ENCODE measurements at regions not wholly inside any gene's neighbourhood (a gene's known extent, or its start where the extent isn't known, plus 50 kb on each side); places are given as distances from the start of the nearest gene placed in this dataset.

DNA sequence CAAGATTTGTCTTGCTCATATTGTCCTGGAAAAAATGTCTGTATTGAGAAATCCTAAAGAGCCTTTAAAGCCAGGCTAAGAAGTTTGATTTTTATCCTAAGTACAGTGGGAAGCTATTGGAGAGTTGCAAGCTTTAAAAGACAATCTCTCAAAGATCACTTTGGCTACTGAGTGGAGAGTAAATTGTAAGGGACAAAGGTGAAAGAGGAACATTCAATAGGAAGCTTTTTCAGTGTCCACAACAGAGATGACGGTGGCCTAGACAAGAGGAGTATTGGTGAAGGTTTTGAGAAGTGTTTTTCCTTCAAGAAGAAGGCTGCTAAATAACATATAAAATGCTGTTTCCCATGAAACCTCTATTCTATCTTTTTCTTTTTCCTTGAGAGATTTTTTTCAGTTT is 249.5 kb upstream of the IL12A start:
- intact Hi-C loops (cut with DNase I): no loop called here
- Histone ChIP-seq H3K9ac (ENCODE audit: low read depth in 2 of 2, low read length in 2 of 2) (no peak overlapping the region), H3K4me3 (no peak overlapping the region), H3K27ac (no peak overlapping the region), H3K36me3 (no peaks in the 10 kb centered on the region), H3K9me3 (no peaks in the 10 kb centered on the region), H3K4me1 (no peaks in the 10 kb centered on the region), H3K27me3 (no peaks in the 10 kb centered on the region)
- TF ChIP-seq, protein P1, sequence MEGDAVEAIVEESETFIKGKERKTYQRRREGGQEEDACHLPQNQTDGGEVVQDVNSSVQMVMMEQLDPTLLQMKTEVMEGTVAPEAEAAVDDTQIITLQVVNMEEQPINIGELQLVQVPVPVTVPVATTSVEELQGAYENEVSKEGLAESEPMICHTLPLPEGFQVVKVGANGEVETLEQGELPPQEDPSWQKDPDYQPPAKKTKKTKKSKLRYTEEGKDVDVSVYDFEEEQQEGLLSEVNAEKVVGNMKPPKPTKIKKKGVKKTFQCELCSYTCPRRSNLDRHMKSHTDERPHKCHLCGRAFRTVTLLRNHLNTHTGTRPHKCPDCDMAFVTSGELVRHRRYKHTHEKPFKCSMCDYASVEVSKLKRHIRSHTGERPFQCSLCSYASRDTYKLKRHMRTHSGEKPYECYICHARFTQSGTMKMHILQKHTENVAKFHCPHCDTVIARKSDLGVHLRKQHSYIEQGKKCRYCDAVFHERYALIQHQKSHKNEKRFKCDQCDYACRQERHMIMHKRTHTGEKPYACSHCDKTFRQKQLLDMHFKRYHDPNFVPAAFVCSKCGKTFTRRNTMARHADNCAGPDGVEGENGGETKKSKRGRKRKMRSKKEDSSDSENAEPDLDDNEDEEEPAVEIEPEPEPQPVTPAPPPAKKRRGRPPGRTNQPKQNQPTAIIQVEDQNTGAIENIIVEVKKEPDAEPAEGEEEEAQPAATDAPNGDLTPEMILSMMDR (IDR thresholded peaks at IDR 0.05): no peak
- no peak for DNase-seq

DNA sequence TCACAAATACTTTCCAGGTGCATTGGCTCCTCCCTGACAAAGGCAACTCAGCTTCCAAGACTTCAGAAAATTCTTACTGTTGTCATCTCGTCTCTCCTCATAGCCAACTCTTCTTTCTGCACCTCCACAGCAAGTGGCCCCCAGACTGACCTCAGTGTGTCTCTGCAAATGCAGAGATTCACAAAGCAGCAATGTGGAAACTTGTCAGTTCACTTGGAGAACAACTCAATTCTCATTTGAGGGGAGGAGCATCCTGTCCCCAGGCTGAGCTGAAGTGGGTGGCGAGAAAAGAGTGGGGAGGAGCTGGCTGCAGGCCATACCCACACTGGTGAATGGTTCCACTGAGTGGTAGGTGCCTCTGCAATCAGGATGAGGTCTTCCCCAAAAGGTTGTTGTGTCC is 248.7 kb upstream of the IL12A start:
- H3K4me1 ChIP-seq: no peaks in the 10 kb centered on the region
- H3K27me3 ChIP-seq: no peaks in the 10 kb centered on the region
- no peak overlapping the region for H3K9ac ChIP-seq (ENCODE audit: low read depth in 2 of 2, low read length in 2 of 2)
- H3K36me3 ChIP-seq: no peaks in the 10 kb centered on the region
- H3K27ac ChIP-seq: no peak overlapping the region
- H3K4me3 ChIP-seq: no peak overlapping the region
- intact Hi-C loops (cut with DNase I): no loop called here
- H3K9me3 ChIP-seq: no peaks in the 10 kb centered on the region
- TF ChIP-seq, protein P1 (IDR thresholded peaks at IDR 0.05): no peak
- DNase-seq: no peak

DNA sequence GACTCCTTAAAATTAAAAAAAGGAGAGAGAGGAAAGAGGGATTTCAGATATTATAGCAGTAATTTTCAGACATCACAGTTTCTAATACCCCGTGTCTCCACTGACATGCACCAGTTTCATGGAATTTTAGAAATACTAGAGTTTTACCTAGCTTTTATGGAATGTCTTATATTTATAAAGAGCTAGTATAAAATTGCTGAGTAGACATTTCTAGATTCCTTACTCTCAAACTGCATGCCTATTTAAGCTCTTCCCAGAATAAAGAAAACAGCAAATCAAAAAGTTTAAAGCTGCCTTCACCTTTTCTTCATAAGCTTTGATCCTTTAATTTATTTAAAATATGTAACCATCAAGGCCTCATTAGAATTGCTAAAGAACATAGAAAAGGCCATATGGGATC is 247.4 kb upstream of the IL12A start:
- Histone ChIP-seq H3K27ac (no peak overlapping the region), H3K4me3 (no peak overlapping the region), H3K36me3 (no peaks in the 10 kb centered on the region), H3K9me3 (no peaks in the 10 kb centered on the region), H3K9ac (ENCODE audit: low read depth in 2 of 2, low read length in 2 of 2) (no peak overlapping the region), H3K27me3 (no peaks in the 10 kb centered on the region), H3K4me1 (no peaks in the 10 kb centered on the region)
- TF ChIP-seq, protein P1 (IDR thresholded peaks at IDR 0.05): no peak
- intact Hi-C loops (cut with DNase I): no loop called here
- no peak for DNase-seq

DNA sequence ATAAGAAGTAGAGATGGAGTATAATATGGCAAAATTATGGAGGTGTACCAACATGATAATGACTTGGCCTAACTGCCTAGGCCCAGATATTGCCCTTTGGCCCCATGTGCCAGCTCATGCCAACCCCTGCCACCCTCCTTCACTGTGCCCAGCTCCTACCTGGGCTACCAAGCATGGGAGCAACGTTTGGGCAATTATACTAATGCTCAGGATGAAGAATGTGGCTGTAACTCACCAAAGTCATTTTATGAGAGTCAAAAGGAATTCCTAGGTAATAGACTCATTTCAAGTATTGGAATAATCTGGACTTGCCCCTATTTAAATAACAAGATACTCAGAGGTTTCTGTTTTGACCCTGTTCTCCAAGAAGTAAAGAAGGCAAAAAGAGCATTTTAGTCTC is 240.2 kb upstream of the IL12A start:
- H3K9ac ChIP-seq (ENCODE audit: low read depth in 2 of 2, low read length in 2 of 2): no peak overlapping the region
- no peak for DNase-seq
- H3K36me3 ChIP-seq: no peaks in the 10 kb centered on the region
- no peak overlapping the region for H3K27ac ChIP-seq
- H3K4me3 ChIP-seq: no peak overlapping the region
- no peaks in the 10 kb centered on the region for H3K9me3 ChIP-seq
- no peaks in the 10 kb centered on the region for H3K4me1 ChIP-seq
- intact Hi-C loops (cut with DNase I): no loop called here
- TF ChIP-seq, protein P1 (IDR thresholded peaks at IDR 0.05): no peak
- H3K27me3 ChIP-seq: no peaks in the 10 kb centered on the region

DNA sequence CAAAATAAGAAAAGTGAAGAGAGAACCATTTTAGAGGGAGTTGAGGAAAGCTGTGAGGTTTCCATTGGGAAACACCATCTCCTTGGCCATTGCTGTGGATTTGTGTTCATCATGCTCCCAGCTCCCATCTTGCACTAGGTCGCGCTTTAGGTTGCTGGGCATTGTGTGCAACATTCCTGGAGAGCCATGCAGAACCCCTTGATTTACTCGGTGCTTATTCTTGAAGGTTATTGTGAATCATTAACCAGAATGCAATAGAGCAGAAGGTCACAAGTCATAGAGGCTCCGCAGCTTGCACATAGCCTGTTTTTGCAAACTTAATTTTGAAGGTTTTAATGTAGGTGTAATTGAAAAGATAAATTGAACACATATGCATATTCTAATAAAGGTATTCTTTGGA is 239.2 kb upstream of the IL12A start:
- intact Hi-C loops (cut with DNase I): no loop called here
- no peak overlapping the region for H3K4me3 ChIP-seq
- H3K9ac ChIP-seq (ENCODE audit: low read depth in 2 of 2, low read length in 2 of 2): no peak overlapping the region
- H3K4me1 ChIP-seq: no peaks in the 10 kb centered on the region
- no peaks in the 10 kb centered on the region for H3K36me3 ChIP-seq
- no peaks in the 10 kb centered on the region for H3K9me3 ChIP-seq
- TF ChIP-seq, protein P1 (IDR thresholded peaks at IDR 0.05): no peak
- H3K27me3 ChIP-seq: no peaks in the 10 kb centered on the region
- H3K27ac ChIP-seq: no peak overlapping the region
- no peak for DNase-seq

DNA sequence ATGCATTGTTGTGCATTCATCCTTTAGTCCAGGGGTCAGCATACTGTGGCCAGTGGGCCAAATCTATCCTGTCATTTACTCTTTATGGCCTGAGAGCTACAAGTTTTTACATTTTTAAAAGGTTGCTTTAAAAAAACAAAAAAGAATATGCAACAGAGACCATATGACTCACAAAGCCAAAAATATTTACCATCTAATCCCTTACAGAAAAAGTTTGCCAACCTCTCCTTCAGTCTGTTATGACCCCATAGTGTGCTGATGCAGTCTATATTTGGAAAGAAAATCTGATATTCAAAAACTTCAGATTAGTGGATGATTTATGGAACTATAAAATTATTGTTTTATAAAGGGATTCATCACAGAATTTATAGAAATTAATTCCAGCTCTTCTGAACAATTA is 237.5 kb upstream of the IL12A start:
- H3K27me3 ChIP-seq: no peaks in the 10 kb centered on the region
- H3K9me3 ChIP-seq: no peaks in the 10 kb centered on the region
- intact Hi-C loops (cut with DNase I): no loop called here
- H3K4me1 ChIP-seq: no peaks in the 10 kb centered on the region
- no peak overlapping the region for H3K4me3 ChIP-seq
- H3K36me3 ChIP-seq: no peaks in the 10 kb centered on the region
- no peak for DNase-seq
- TF ChIP-seq, protein P1 (IDR thresholded peaks at IDR 0.05): no peak
- H3K9ac ChIP-seq (ENCODE audit: low read depth in 2 of 2, low read length in 2 of 2): no peak overlapping the region
- H3K27ac ChIP-seq: no peak overlapping the region

Data from colonic mucosa (tissue), 4 donors.